DMS53 treated with DMSO at 0.1 percent for 48 hours (cell line): ENCODE measurements at regions not wholly inside any gene's neighbourhood (a gene's known extent, or its start where the extent isn't known, plus 50 kb on each side); places are given as distances from the start of the nearest gene placed in this dataset.
"Not testable (repeated sequence)": the region's sequence is repeated elsewhere in the genome, so short reads cannot be mapped to it uniquely, and the experiment has no call there.

ENCODE experiments used
- DNase-seq: peaks from one replicate; lab custom pipeline; 2025; ENCODE audit not compliant: unreplicated experiment; lab: John Stamatoyannopoulos, UW

GRCh38 chr17:71845337-71845736 lies 275.5 kb upstream of the SOX9 start:
- DNase-seq: no peak

- DNase-seq: no peak
These were observed 274.2 kb upstream of the SOX9 start for GRCh38 chr17:71846561-71847110.

- DNase-seq: no peak
These were observed 270.7 kb upstream of the SOX9 start for GRCh38 chr17:71849783-71850768.

- no peak for DNase-seq
These were observed 270.0 kb upstream of the SOX9 start for GRCh38 chr17:71850812-71851211.

- no peak for DNase-seq
These were observed 265.8 kb upstream of the SOX9 start for GRCh38 chr17:71855010-71855409.

GRCh38 chr17:71864755-71865154 lies 256.1 kb upstream of the SOX9 start:
- DNase-seq: no peak

- DNase-seq: no peak
These were observed 254.7 kb upstream of the SOX9 start for GRCh38 chr17:71866095-71866494.

- DNase-seq: no peak
These were observed 251.5 kb upstream of the SOX9 start for GRCh38 chr17:71869293-71869692.

- DNase-seq: no peak
These were observed 250.8 kb upstream of the SOX9 start for GRCh38 chr17:71869841-71870545.

- no peak for DNase-seq
These were observed 250.3 kb upstream of the SOX9 start for GRCh38 chr17:71870546-71870862.

GRCh38 chr17:71872843-71873485 lies 247.9 kb upstream of the SOX9 start:
- DNase-seq: no peak

GRCh38 chr17:71874773-71875172 lies 246.0 kb upstream of the SOX9 start:
- DNase-seq: not testable (repeated sequence)

- DNase-seq: no peak
These were observed 242.5 kb upstream of the SOX9 start for GRCh38 chr17:71878271-71878670.

- no peak for DNase-seq
These were observed 241.8 kb upstream of the SOX9 start for GRCh38 chr17:71878998-71879397.

GRCh38 chr17:71881041-71881440 lies 239.8 kb upstream of the SOX9 start:
- DNase-seq: no peak

GRCh38 chr17:71881581-71881980 lies 239.2 kb upstream of the SOX9 start:
- no peak for DNase-seq

GRCh38 chr17:71883258-71883657 lies 237.6 kb upstream of the SOX9 start:
- DNase-seq: no peak

- DNase-seq: no peak
These were observed 237.0 kb upstream of the SOX9 start for GRCh38 chr17:71883845-71884244.

GRCh38 chr17:71885662-71886061 lies 235.2 kb upstream of the SOX9 start:
- no peak for DNase-seq

GRCh38 chr17:71899317-71899716 lies 221.5 kb upstream of the SOX9 start:
- DNase-seq: no peak

GRCh38 chr17:71900621-71901229 lies 220.1 kb upstream of the SOX9 start:
- no peak for DNase-seq
